Coronary artery (tissue), 2 donors: ENCODE measurements at regions not wholly inside any gene's neighbourhood (a gene's known extent, or its start where the extent isn't known, plus 50 kb on each side); places are given as distances from the start of the nearest gene placed in this dataset.

ENCODE experiments used
- DNase-seq: peaks from one replicate; pipeline ENCODE4 v3.0.0-alpha.2; 2017; ENCODE audit warnings: low spot score
- H3K27ac ChIP-seq, 2 donors: fragments of 200-600 bp; sonication (generic); one replicate each; pipeline ENCODE4 v1.5.1; 2016 to 2019
- H3K4me3 ChIP-seq: fragments of 200-600 bp; sonication (generic); 2 replicates; pipeline ENCODE4 v1.5.1; 2016; ENCODE audit warnings: mild to moderate bottlenecking, moderate library complexity
- CTCF ChIP-seq: fragments of 200-600 bp; sonication (generic); IDR thresholded peaks from one replicate; pipeline ENCODE4 v1.5.1; 2019; ENCODE audit warnings: antibody characterized with exemption

GRCh38 chr5:138632900-138633489, 57.8 kb upstream of the HSPA9 start:
- no peak for DNase-seq
- H3K4me3 ChIP-seq: no peak overlapping the region
- no peak overlapping the region for H3K27ac ChIP-seq
- TF ChIP-seq CTCF: peak; percentile 17

- no peak overlapping the region for H3K4me3 ChIP-seq
- DNase-seq: no peak
- H3K27ac ChIP-seq: no peak overlapping the region
- no peak for TF ChIP-seq CTCF
Measured at GRCh38 chr5:138631096-138631928, 56.1 kb upstream of the HSPA9 start.

- no peak overlapping the region for H3K27ac ChIP-seq
- DNase-seq: no peak
Measured at GRCh38 chr5:138629392-138629791, 54.2 kb upstream of the HSPA9 start.

GRCh38 chr5:138626333-138626944, 51.2 kb upstream of the HSPA9 start:
- no peak overlapping the region for H3K4me3 ChIP-seq
- no peak overlapping the region for H3K27ac ChIP-seq
- DNase-seq: no peak
- TF ChIP-seq CTCF: no peak

More at GRCh38 chr5:138629392-138629791, 54.2 kb upstream of the HSPA9 start:
- no peak for TF ChIP-seq CTCF
- H3K4me3 ChIP-seq: no peak overlapping the region

GRCh38 chr5:138625134-138625533, 49.9 kb upstream of the HSPA9 start:
- no peak overlapping the region for H3K27ac ChIP-seq
- TF ChIP-seq CTCF: no peak
- no peak overlapping the region for H3K4me3 ChIP-seq
- no peak for DNase-seq
